HG02973 (cell line): ENCODE measurements at regions not wholly inside any gene's neighbourhood (a gene's known extent, or its start where the extent isn't known, plus 50 kb on each side); places are given as distances from the start of the nearest gene placed in this dataset.
A peak's percentile ranks its signal among the peaks of the same experiment; 100 is the strongest.

Experiments
- ATAC-seq: cut with Tn5 transposase; IDR thresholded peaks from one replicate; pipeline ENCODE4 v1.9.1; 2021; ENCODE audit warnings: moderate library complexity; ENCODE audit not compliant: unreplicated experiment

DNA sequence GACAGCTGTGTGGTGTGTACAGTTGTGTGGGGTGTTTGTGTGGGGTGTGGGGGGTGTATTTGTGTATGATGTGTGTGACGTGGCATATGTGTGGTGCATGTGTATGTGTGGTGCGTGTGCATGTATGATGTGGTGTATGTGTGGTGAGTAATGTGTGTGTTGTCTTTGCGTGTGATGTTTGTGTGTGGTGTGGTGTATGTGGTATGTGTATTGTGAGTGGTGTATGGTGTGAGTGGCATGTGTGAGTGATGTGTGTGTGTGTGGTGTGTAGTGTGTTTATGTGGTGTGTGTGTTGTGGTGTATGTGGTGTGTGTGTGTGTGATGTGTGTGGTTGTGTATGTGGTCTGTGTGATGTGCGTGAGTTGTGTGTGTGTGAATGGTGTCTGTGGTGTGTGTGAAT lies 191.1 kb downstream of the MELK start:
- no peak for ATAC-seq

DNA sequence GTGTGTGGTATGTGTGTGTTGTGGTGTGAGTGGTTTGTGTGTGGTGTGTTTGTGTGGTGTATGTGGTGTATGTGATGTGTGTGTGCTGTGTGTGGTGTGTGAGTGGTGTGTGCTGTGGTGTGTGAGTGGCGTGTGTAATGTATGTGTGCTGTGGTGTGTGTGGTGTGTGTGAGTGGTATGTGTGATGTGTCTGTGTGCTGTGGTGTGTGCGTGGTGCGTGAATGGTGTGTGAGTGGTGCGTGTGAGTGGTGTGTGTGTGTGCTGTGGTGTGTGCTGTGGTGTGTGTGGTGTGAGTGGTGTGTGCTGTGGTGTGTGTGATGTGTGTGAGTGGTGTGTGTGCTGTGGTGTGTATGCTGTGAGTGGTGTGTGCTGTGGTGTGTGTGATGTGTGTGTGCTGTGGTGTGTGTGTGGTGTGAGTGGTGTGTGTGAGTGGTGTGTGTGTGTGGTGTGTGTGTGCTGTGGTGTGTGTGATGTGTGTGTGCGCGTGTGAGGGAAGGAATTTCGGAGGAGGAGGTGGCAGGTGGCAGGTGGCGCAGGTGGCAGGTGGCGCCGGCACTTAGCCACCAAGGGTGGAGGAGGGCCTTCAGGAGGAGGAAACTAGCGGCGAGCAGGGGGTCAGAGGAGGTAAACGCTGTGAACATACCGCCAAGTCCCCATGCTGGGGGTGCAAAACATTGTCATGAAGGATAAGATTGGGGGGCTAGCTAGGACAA lies 191.8 kb downstream of the MELK start:
- ATAC-seq, result no peak

DNA sequence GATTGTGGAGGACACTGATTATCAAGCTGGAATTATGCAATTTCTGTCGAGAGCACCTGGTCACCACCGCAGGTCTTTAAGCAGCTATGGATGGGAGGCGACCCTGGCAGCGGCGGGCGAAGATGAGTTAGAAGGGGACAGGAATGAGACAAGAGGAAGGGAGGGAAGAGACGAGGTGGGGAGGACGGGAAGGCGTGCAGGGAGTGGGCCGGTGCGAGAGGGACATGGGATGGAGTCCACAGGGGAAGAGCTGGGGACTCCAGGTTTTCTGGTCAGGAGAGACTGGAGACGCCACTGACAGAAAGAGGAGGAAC lies 192.3 kb downstream of the MELK start:
- no peak for ATAC-seq

DNA sequence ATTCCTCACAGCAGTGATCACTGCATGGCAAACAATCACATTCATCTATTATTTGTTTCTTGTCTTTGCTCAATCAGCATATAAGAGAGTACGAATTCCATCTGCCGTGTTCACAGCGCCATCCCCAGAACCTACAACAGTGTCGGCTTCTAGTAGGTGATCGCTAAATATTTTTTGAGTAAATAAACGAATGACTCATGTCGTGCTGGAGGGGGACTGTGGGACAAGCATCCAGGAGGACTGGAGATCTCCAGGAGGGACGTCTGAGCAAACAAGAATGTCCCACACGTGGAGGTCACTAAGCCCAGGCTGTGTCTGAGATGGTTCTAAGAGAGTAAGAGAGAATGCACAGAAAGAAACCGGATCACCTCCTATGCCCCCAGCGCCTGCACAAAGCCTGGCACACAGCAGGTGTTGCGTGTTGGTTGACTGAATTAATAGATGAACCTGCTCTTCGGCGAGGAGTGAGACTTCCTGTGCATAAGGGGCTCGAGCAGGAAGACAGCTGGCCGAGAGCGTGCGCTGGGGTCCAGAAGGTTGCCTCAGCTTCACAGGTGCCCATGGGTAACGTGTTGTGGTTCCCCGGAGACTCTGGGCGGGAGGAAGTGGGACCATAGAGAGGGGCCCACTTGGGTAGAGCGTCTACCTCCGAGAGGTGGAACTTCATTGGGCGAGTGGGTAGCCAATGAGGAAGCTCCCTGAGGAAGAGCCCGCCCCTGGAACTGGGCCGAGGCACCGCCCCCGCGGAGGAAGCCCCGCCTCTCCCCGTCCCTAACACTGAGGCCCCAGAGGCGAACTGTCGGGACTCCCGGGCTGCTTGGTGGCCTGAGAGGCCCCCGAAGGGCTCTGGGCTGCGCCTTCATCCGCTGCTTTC lies 193.0 kb downstream of the MELK start:
- peak; percentile 95 for ATAC-seq

DNA sequence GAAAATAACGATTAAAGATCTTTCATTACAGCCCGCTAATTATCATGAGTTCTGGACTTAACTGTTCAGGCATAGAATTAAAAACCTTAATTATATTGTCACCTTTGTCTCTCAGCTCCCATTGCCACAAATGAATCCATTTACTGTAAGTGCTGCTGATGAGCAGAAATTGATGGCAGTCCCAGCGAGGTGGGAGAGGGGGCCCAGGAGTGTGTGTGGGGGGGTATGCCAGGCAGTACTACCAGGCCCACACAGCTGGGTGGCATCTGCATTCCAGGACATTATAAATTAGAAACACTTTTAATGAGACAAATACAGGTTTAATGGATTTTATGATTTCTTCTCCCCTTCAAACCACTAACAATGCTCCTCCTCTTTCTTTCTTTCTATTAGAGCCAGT lies 196.0 kb downstream of the MELK start:
- ATAC-seq, result no peak

DNA sequence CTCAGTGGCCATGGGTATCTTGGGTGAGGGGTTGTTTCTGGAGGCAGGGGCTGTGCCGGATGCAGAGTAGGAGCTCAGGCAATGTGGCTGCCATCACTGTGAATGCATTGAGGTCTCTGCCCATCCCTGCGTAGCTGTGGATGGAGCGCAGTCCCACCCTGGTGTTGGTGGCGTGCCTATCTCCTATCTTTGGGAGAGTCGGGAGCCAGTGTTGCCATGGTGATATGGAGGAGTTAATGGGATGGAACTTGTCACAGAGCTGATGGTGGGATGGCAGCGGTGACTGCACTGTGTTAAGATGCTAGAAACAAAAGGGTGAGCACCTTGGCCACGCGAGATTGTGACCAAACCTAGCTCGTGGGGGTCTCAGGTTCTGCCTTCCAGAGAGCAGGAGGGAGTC lies 197.3 kb downstream of the MELK start:
- ATAC-seq, result no peak

DNA sequence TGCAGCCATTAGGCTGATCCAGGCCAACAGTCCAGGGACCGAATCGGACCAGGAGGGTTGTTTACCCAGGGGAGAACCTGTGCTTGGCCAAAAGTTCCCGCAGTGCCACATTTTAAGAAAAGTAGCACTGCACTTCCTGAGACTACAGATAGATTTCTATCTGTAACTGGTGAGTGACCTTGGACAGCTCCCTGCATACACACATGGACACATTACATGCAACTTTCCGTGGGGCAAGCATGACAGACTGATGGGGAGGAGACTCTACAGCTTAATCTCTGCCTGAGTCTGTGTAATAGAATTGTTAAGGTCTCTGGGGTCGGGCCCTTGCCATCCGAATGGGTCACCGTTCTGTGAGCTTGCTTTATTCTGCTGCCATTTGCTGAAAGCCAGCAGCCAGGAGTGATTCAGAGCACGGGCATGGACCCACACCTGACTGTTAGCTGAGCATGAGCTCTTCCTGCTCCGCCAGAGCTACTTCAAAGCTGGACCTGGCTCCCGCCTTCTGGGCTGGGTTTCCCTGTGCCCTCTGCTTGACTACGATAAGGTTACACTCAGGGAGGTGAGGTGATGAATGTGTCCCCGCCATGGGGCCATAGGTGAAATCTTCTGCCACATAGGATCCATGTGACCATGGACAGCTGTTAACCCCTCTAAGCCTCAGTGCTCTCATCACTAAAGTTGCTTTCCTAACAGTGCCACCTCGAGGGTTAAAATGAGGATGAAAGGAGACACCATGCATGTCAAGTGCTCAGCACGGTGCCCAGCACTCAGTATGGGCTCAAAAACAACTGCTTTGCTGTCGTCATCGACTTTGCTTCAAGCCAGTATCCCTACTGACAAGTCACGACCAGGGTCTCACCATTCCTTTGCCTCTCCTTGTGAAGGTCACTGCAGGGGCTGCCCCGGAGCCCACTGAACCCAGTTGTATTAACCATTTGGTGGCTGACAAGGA lies 200.0 kb downstream of the MELK start:
- ATAC-seq, result no peak

DNA sequence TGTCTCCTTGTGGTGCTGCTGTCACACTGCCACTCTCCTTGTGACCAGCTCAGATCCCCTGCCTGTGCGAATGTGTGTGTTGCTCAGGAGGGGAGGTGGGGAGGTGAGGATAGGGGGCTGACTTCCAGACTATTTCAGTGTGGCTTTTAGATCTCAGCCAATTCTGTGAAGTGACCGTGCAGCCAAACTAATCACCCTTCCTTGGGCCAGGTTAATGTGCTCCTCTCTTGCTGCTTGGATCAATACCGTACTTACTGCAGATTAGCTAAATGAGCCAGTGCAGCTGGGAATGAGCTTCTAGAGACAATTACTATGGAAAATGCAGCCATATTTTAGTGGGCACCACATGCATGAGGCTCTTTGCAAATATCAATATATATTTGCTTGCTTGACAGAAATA lies 206.0 kb downstream of the MELK start:
- no peak for ATAC-seq

DNA sequence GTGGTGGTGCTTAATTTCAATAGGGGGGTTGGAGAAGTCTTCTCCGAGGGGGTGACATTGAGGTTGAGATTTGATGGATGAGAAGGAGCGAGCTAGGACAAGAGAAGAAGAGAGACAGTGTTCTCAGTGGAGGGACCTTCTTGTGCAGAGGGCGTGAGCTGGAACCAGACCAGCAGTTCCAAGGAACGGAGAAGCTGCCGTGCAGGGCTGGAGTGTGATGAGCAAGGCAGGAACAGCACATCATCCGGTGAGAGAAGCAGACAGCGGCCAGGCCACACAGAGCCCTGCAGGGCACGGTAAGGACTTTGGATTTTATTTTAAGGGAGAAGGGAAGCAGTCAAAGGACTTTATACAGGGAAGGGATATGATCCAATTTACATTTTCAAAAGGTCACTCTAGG lies 206.9 kb downstream of the MELK start:
- ATAC-seq, result no peak

DNA sequence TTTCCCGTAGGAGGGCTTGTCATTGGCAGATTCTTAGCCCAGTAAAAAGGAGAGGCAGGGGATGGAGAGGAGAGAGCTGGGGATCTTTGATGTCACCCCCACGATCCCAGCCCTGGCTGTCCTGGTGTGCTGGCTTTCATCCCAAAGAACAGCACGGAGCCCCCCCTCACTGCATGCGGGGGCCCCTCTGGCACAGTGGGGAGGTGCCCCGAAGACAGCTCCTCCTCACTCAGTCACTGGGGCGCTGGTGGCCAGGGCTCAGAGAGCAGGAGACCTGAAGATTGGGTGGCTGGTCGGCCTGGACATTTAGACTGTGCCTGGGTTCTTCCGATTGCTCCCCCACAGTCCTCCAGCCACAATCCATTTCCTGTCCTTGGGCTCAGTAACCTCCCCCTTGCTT lies 207.5 kb downstream of the MELK start:
- ATAC-seq, result no peak

DNA sequence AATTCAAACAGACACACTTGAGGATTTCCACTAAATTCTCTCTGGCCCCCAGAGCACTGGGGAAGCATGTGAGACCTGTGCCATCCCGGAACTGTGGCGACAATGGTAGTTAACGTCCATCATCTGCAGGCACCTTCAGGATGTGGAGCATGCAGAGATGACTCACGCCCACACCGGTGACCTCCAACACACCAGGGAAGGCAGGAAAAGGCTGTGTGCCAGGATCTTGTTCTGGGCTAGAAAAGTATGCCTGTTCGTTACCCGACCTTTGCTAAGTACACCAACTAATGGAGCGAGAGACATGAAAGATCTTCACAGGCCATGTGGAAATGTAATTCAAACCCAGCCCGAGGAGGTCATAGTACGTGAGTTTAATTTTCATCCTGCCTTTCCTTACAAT lies 208.8 kb downstream of the MELK start:
- no peak for ATAC-seq
